ENCODE measurements at regions not wholly inside any gene's neighbourhood (a gene's known extent, or its start where the extent isn't known, plus 50 kb on each side); places are given as distances from the start of the nearest gene placed in this dataset.
"Not testable (repeated sequence)": the region's sequence is repeated elsewhere in the genome, so short reads cannot be mapped to it uniquely, and the experiment has no call there.

- no peak for FAIRE-seq
Observed at GRCh38 chr13:43946281-43946680, 66.6 kb downstream of the LACC1 start.

- no peak for FAIRE-seq
Observed at GRCh38 chr13:43947897-43948458, 68.3 kb downstream of the LACC1 start.

- no peak for FAIRE-seq
Observed at GRCh38 chr13:43953370-43953769, 73.7 kb downstream of the LACC1 start.

GRCh38 chr13:43956975-43957374 is 77.3 kb downstream of the LACC1 start:
- not testable (repeated sequence) for FAIRE-seq

- FAIRE-seq: no peak
Observed at GRCh38 chr13:43959291-43959690, 79.6 kb downstream of the LACC1 start.

- FAIRE-seq: no peak
Observed at GRCh38 chr13:43961909-43962308, 82.2 kb downstream of the LACC1 start.

- peak; percentile 11 for FAIRE-seq
Observed at GRCh38 chr13:43963726-43964125, 84.0 kb downstream of the LACC1 start.

GRCh38 chr13:43964698-43965458 is 85.2 kb downstream of the LACC1 start:
- FAIRE-seq: peak; percentile 37

- FAIRE-seq: no peak
Observed at GRCh38 chr13:43965459-43965845, 85.7 kb downstream of the LACC1 start.

- not testable (repeated sequence) for FAIRE-seq
Observed at GRCh38 chr13:43968251-43968942, 88.7 kb downstream of the LACC1 start.

- FAIRE-seq: not testable (repeated sequence)
Observed at GRCh38 chr13:43968943-43969690, 89.4 kb downstream of the LACC1 start.

GRCh38 chr13:43969919-43970318 is 90.2 kb downstream of the LACC1 start:
- FAIRE-seq: not testable (repeated sequence)

GRCh38 chr13:43970520-43971242 is 91.0 kb downstream of the LACC1 start:
- not testable (repeated sequence) for FAIRE-seq

GRCh38 chr13:43971324-43971723 is 91.6 kb downstream of the LACC1 start:
- FAIRE-seq: not testable (repeated sequence)

GRCh38 chr13:43977911-43978310 is 98.2 kb downstream of the LACC1 start:
- FAIRE-seq: no peak

- no peak for FAIRE-seq
Observed at GRCh38 chr13:43978688-43979087, 99.0 kb downstream of the LACC1 start.

- FAIRE-seq: no peak
Observed at GRCh38 chr13:43979492-43979891, 99.8 kb downstream of the LACC1 start.

- FAIRE-seq: no peak
Observed at GRCh38 chr13:43980587-43980986, 100.9 kb downstream of the LACC1 start.

- no peak for FAIRE-seq
Observed at GRCh38 chr13:43981091-43981490, 101.4 kb downstream of the LACC1 start.

- FAIRE-seq: no peak
Observed at GRCh38 chr13:43981512-43982301, 102.0 kb downstream of the LACC1 start.

GRCh38 chr13:43983373-43983772 is 103.7 kb downstream of the LACC1 start:
- FAIRE-seq: no peak

- FAIRE-seq: no peak
Observed at GRCh38 chr13:43984292-43984691, 104.6 kb downstream of the LACC1 start.
